Spinal cord (tissue), 9 donors: ENCODE measurements at regions not wholly inside any gene's neighbourhood (a gene's known extent, or its start where the extent isn't known, plus 50 kb on each side); places are given as distances from the start of the nearest gene placed in this dataset.

Experiments
- DNase-seq, 6 donors: peaks; one replicate each; pipeline versions ENCODE4 v3.0.0 to v3.0.0-alpha.2; 2013 to 2015; ENCODE audit warnings: low spot score in 6 of 6, low read depth in 4 of 6
- H3K27ac ChIP-seq: one replicate; pipeline ENCODE4 v1.5.1; 2013; ENCODE audit warnings: low read depth, low read length, control low read depth
- H3K27me3 ChIP-seq: one replicate; pipeline ENCODE4 v1.6.1; 2013; ENCODE audit warnings: low read length; ENCODE audit not compliant: control insufficient read depth, insufficient read depth
- H3K36me3 ChIP-seq: one replicate; pipeline ENCODE4 v1.6.1; 2013; ENCODE audit warnings: low read length; ENCODE audit not compliant: control insufficient read depth, insufficient read depth
- H3K4me1 ChIP-seq: one replicate; pipeline ENCODE4 v1.6.1; 2013; ENCODE audit warnings: low read length; ENCODE audit not compliant: control insufficient read depth, insufficient read depth
- H3K4me3 ChIP-seq: one replicate; pipeline ENCODE4 v1.5.1; 2013; ENCODE audit warnings: low read depth, low read length, control low read depth
- H3K9me3 ChIP-seq: one replicate; pipeline ENCODE4 v1.6.1; 2013; ENCODE audit warnings: low read length; ENCODE audit not compliant: control insufficient read depth, insufficient read depth
- WGBS: methylation state at CpG from one replicate; pipeline ENCODE4 v1.1.5; 2013; ENCODE audit warnings: missing lambda C conversion rate; ENCODE audit not compliant: insufficient coverage; 5-methylcytosine and 5-hydroxymethylcytosine counted together
- donor health status: healthy.

DNA sequence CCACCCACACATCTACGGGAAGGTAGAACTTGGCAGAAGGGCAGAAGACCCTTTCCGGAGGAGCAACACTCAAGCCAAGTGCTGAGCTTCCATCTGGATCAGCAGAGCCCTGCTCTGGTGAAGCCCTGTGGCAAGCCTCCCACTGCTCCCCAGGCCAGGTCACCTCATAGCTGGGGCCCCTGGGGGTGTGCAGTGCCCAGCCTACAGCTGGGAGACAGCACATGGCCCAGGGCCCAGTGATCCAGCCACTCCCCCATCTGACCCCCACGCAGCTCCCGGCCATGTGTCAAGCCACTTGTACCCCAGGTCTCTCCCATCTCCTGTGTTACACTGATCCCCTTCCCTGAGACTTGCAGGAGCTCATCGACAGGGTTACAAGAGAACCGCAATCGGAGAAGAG is 95.7 kb downstream of the RBFOX3 start:
- H3K27ac ChIP-seq = no peak overlapping the region
- H3K27me3 ChIP-seq = no peaks in the 10 kb centered on the region
- WGBS = 90% methylated on average over 7 of the region's 7 CpGs
- H3K9me3 ChIP-seq = no peaks in the 10 kb centered on the region
- H3K4me1 ChIP-seq = peaks cover 44% of the 10 kb centered on the region
- no peak for DNase-seq
- peaks cover 4% of the 10 kb centered on the region for H3K36me3 ChIP-seq
- no peak overlapping the region for H3K4me3 ChIP-seq

GRCh38 chr17:79513820-79514535 is 96.9 kb downstream of the RBFOX3 start:
- Histone ChIP-seq H3K27me3 (no peaks in the 10 kb centered on the region), H3K4me1 (peaks cover 44% of the 10 kb centered on the region), H3K9me3 (no peaks in the 10 kb centered on the region), H3K27ac (no peak overlapping the region), H3K36me3 (peaks cover 8% of the 10 kb centered on the region), H3K4me3 (no peak overlapping the region)
- no peak for DNase-seq
- WGBS = 96% methylated on average over 17 of the region's 17 CpGs

DNA sequence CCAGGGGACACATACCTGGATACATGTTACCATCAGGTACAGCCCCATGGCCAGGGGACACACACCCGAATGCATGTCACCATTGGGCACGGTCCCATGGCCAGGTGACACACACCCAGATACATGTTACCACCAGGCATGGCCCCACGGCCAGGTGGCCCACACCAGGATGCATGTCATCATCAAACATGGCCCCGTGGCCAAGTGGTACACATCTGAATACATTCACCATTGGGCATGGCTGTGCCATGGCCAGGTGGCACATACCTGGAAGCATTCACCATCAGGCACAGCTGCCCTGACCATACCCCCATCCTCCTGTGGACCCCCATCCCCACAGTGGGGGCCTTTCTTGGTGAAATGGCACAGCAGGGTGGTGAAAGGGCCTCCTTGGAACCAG is 97.6 kb downstream of the RBFOX3 start:
- WGBS = 98% methylated on average over 4 of the region's 4 CpGs
- Histone ChIP-seq H3K27me3 (no peaks in the 10 kb centered on the region), H3K27ac (no peak overlapping the region), H3K4me3 (no peak overlapping the region), H3K4me1 (peaks cover 44% of the 10 kb centered on the region), H3K9me3 (no peaks in the 10 kb centered on the region), H3K36me3 (peaks cover 8% of the 10 kb centered on the region)
- no peak for DNase-seq

GRCh38 chr17:79511471-79511870 is 99.4 kb downstream of the RBFOX3 start:
- no peak overlapping the region for H3K27ac ChIP-seq
- DNase-seq = no peak

DNA sequence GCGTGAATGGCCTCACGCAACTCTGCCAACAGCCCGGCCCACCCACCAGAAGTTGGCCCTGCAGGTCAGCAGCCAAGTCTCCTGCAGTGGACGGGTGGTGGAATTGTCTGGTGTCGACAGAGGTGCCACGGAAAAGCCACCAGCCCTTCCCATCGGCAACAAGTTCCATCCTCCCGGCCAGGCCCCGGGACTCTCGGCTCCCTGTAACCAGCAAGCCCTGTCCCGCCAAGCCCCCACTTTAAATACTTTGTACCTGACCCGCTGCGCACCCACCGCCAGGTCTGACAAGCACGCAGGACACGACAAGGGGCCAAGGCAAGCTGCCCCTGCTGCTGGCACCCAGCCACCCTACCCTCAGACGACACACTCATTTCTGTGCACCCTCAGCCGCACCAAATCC is 100.8 kb downstream of the RBFOX3 start:
- 74% methylated on average over 17 of the region's 18 CpGs for WGBS
- Histone ChIP-seq H3K4me1 (peaks cover 32% of the 10 kb centered on the region), H3K9me3 (no peaks in the 10 kb centered on the region), H3K4me3 (no peak overlapping the region), H3K36me3 (peaks cover 17% of the 10 kb centered on the region), H3K27me3 (no peaks in the 10 kb centered on the region), H3K27ac (no peak overlapping the region)
- no peak for DNase-seq

More at GRCh38 chr17:79511471-79511870, 99.4 kb downstream of the RBFOX3 start:
- 94% methylated on average over 9 of the region's 12 CpGs for WGBS
- Histone ChIP-seq H3K4me3 (no peak overlapping the region), H3K27me3 (no peaks in the 10 kb centered on the region), H3K9me3 (no peaks in the 10 kb centered on the region), H3K36me3 (peaks cover 14% of the 10 kb centered on the region), H3K4me1 (peaks cover 42% of the 10 kb centered on the region)

GRCh38 chr17:79509490-79509889 is 101.4 kb downstream of the RBFOX3 start:
- DNase-seq = no peak
- 72% methylated on average over 8 of the region's 14 CpGs for whole genome bisulfite sequencing
- Histone ChIP-seq H3K4me1 (peaks cover 32% of the 10 kb centered on the region), H3K27ac (no peak overlapping the region), H3K27me3 (no peaks in the 10 kb centered on the region), H3K36me3 (peaks cover 17% of the 10 kb centered on the region), H3K4me3 (no peak overlapping the region), H3K9me3 (no peaks in the 10 kb centered on the region)

DNA sequence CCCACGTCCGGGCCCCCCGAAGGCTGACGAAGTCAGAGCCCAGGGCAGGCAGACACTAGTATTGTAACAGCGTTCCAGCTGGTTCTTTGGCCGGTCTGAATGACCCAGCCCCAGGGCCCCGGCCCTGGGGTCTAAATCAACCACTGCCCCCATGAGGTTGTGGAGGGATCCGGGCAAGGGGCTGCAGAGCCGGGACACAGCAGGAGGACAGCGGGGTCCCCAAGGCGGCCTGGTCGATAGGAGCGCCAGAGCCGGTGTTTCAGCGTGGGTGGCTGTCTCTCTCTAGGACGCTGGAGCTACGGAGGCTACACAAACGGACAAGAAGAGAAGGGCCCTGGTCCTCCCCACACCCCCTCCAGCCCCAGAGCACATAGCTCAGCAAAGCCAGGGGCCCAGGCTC is 101.8 kb downstream of the RBFOX3 start:
- Histone ChIP-seq H3K27ac (no peak overlapping the region), H3K4me3 (no peak overlapping the region), H3K36me3 (peaks cover 14% of the 10 kb centered on the region), H3K27me3 (no peaks in the 10 kb centered on the region), H3K9me3 (no peaks in the 10 kb centered on the region), H3K4me1 (peaks cover 32% of the 10 kb centered on the region)
- no peak for DNase-seq
- 74% methylated on average over 18 of the region's 18 CpGs for WGBS

GRCh38 chr17:79508291-79508716 is 102.5 kb downstream of the RBFOX3 start:
- Histone ChIP-seq H3K9me3 (no peaks in the 10 kb centered on the region), H3K27ac (no peak overlapping the region), H3K4me1 (peaks cover 32% of the 10 kb centered on the region), H3K4me3 (no peak overlapping the region), H3K36me3 (peaks cover 14% of the 10 kb centered on the region), H3K27me3 (no peaks in the 10 kb centered on the region)
- peak in 1 of 6 donors; percentile 46 for DNase-seq
- WGBS = 22% methylated on average over 18 of the region's 22 CpGs

DNA sequence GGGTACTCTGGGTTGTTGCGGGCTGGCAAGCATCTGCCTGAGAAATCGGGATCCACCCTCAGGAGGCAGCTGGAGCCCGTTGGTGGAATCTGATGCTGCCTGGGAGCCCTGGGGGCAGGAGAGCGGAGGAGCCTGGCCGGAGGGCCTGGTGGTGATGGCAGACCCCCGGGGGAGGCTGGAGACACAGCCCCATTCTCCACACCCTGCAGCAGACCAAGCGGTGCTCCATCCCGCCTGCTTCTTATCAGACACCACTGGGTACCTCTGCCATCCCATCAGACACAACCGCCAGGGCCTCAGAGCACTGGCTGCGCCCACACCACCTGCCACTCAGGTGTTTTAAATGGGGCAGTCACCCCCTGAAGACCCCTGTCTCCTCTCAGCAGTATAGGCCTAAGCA is 103.9 kb downstream of the RBFOX3 start:
- no peak for DNase-seq
- H3K4me1 ChIP-seq = peaks cover 32% of the 10 kb centered on the region
- H3K36me3 ChIP-seq = peaks cover 14% of the 10 kb centered on the region
- H3K4me3 ChIP-seq = no peak overlapping the region
- no peaks in the 10 kb centered on the region for H3K27me3 ChIP-seq
- H3K27ac ChIP-seq = no peak overlapping the region
- WGBS = 98% methylated on average over 4 of the region's 10 CpGs
- H3K9me3 ChIP-seq = no peaks in the 10 kb centered on the region

- peaks cover 35% of the 10 kb centered on the region for H3K4me1 ChIP-seq
- DNase-seq = no peak
- no peaks in the 10 kb centered on the region for H3K27me3 ChIP-seq
- no peak overlapping the region for H3K27ac ChIP-seq
- peaks cover 14% of the 10 kb centered on the region for H3K36me3 ChIP-seq
- H3K4me3 ChIP-seq = no peak overlapping the region
- WGBS = 92% methylated on average over 19 of the region's 24 CpGs
- no peaks in the 10 kb centered on the region for H3K9me3 ChIP-seq
Measured at GRCh38 chr17:79506150-79506870, 104.5 kb downstream of the RBFOX3 start.
